HG03571 (cell line): ENCODE measurements at regions not wholly inside any gene's neighbourhood (a gene's known extent, or its start where the extent isn't known, plus 50 kb on each side); places are given as distances from the start of the nearest gene placed in this dataset.
A peak's percentile ranks its signal among the peaks of the same experiment; 100 is the strongest.

Source experiments
- ATAC-seq: cut with Tn5 transposase; IDR thresholded peaks from one replicate; pipeline ENCODE4 v1.9.1; 2021; ENCODE audit not compliant: unreplicated experiment

DNA sequence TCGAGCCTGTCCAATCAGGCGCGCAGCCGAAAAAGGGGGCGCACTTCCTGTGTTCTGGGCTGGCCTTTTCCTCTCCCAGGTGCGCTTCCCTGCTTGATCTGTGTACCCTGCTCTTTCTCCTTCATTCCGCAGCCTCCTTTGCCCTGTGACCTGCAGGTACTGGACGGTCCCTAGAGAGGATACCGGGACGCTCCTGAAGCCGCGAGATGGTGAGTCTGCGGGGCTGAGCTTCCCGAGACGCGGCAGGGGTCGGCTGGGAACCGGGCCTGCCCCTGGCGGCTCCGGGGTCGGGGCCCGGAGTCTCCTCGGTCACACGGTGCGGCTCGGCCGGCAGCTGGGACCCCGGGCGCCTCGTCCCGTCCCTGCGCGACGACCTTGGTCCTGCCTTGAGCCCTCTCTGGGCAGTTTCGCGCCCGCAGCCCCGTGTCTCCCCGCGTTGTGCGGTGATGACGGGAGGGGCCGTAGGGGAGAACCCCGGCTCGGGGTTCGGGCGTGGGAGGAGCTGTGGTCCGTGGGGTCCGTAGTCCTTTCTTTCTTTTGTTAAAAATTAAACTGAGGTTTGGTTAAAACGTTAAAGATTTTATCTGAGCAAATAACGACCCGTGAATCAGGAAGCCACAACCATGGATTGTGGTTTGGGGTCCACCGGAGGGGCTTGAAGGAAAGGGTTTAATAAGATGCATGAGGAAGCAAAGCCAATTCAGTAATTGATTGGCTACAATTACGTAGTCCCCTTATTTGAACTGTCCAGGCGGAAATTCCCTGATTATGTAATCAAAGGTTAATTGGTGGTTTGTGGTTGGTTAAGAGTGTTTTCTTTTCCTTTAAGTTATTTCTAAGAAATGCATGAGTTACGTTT lies 172.8 kb upstream of the ZNF267 start:
- ATAC-seq, result peak; percentile 73

DNA sequence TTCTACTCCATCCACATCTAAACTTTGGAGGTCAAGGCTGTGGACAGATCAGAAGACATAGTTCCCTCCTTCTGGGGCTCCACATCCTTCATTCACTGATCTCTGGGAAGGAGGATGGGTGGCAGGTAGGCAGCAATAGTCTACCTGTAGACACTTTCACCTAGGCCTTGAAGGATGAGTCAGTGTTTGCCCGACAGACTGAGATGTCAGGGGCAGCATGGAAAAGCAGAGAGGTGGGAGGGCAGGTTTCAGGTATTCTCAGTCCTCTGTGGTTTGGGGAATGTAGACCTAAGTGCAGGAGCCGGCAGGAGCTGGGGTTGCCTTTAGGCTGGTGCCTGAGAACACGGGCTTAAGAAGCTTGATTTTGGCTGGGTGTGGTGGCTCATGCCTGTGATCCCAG lies 171.9 kb upstream of the ZNF267 start:
- ATAC-seq, result no peak

DNA sequence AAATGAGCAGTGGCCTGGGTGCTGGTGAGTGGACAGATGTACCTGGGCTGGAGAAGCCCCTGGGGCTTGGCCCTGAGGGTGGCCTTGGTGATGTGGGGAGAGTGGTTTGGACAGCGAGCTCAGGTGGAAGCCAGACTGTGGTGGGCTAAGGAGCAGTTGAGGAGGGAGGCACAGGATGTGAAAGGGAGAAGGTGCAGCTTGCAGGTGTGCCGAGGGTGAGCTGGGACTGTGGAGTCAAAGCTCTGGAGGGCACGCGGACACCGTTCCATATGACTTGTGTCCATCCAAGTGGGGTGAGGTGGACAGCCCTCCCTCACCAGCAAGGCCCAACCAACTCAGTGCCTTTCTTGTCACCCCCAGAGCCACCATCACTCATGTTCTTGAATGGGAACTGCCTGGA lies 170.8 kb upstream of the ZNF267 start:
- no peak for ATAC-seq

DNA sequence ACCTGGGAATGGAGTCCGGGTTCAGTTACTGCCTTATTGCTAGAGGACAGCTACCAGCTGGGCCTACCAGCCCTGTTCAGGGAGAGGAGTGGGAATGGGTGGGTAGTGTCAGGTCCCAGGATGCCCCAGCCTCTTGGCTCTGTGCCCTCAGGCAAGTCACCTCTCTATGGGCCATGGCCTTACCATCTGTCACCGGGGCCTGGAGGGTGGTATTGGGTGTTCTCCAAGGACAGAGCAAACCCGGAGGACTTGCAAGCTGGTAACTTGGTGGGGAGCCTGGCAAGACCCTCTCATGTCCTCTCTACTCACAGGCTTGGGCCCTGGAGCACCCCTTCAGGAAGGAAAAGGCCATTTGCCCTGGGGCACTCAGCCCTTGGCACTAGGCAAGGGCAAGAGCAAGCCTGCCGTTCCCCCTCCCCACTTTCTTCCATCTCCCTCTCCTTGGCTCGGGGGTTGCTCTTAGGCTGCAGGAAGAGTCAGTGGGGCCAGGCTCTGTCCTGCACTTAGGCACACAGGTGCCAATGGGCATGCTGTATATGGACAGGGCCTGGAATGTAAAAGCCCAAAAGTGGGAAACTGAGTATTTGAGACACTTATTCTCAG lies 170.0 kb upstream of the ZNF267 start:
- ATAC-seq, result no peak

DNA sequence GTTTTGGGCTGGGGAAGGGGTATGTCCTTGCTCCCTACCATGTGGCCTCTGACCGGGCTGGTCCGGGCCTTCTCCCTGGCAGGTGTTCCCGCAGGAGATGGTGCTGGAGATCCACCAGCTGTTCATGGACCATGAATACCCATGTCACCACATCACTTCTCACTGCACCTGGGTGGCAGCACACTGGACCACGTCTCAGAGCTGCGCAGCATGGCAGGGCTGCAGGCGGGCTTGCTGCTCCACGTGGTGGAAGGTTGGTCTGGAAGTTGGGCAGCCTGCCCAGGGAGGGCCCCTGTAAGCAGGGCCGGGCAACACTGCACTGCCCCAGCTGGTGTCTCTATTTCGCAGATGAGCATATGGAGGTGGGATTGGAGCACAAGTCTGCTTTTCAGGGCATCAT lies 169.5 kb upstream of the ZNF267 start:
- ATAC-seq, result no peak

DNA sequence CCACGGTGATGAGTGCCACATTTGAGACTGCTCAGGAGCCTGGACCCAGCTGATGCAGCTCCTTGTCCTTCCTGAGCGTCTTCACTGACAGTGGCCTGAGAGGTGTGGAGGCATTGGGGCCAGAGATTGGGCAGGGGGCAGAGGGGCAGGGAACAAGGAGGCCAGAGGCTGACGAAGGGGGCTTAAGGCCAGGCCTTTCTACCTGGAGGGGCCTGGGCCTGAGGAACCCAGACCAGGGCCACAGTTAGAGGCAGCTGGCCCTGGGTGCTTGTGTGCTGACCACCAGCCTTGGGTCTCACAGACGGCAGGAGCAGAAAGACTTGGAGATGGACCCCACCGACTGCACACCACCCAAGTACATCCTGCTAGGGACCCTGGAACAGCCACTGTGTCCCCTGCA lies 168.2 kb upstream of the ZNF267 start:
- ATAC-seq, result no peak

DNA sequence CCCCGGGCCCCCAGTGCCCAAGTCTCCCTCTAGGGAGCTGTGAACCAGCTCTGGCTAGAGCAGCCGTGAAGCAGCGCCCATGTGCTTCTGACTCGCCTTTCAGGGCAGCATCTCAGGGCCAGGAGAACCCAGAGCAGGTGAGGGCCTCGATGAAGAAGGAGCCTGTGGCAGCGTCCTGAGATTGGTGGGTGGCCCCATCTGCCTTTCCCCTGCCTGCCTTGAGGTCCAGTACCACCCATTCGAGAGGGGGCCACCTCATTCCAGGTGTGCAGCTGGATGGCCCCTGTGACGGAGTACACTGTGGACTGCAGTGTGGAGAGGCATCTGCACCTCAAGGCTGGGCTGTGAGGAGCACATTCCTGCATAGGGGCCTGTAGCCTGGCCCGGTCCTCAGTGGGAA lies 167.3 kb upstream of the ZNF267 start:
- no peak for ATAC-seq

DNA sequence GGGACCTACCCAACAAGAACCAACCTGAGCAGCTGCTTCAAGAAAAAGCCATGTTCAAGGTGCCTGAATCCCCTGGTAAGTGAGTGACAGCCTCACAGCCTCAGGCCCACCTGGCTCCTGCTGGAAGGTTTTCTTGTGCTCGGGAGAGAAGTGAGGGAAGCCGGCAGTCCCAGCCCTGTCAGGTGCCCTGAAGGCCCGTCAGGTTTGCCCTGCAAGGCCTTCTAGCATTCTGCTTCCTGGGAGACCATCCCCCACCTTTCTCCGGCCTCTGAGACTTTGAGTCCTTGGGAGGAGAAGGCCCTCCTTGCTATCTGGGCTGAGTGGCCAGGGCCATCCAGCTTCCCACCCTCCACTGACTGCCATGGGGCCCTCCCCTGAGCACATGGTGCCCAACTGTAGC lies 166.7 kb upstream of the ZNF267 start:
- no peak for ATAC-seq

DNA sequence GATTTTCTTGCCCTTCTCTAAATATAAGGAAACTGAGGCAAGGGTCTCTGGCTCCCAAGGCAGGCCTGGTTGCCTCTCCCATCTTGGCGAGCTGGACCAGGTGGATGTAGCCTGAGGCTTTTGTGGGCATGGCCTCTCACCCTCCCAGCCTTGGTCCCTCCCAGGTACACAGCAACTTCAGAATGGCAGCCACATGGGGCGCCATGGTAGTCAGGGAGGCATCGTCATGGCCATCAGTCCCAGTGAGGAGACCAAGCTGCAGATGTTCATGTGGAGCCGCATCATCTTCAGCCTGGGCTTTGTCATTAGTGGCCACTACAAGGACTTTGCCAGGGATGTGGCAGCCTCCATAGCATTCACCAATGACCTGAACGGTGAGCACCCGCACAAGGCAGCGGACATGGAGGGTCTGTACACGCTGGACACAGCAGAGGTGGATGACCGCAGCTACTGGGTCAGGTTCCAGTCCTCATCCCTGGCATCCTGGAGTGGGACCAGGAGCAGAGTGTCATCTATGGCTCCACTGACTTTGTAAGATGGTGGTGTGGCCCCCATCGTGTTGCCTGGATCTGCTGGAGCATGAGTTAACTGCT lies 165.8 kb upstream of the ZNF267 start:
- ATAC-seq, result no peak

DNA sequence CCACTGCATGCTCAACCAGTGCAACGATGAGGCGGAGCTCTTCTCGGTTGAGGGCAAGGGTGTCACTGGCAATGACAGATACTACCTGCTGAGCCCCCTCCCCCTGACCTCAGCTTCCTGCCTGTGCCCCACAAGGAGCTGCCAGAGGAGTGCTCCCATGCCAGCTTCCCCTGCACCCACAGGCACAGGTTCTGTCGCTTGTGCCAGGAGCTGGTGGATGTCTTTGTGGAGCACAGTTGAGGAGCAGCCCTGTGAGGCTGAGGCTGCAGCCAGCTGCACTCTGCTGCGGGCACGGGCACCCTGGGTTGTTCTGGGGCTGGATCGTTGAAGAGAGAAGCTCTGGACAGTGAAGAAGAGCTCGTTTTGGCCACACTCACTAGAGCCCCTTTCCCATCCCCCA lies 165.3 kb upstream of the ZNF267 start:
- ATAC-seq, result no peak

DNA sequence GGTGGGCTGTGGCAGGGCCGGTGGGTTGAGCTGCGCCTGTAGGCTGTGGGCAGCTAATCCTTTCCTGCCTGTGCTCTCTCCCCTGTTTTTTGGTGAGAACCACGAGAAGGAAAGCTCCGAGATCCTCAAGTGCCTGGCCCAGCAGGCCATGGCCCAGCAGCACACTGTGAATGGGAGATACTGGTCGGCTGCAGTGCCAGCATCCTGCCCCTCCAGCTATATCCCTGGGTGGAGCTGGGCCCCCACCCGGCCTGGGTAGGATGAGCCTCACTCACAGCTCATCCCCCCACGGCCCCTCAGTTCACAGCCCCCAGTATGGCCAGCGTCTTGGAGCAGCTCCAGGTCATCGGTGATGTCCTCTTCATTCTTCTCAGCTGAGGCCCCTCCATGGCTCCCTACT lies 164.4 kb upstream of the ZNF267 start:
- no peak for ATAC-seq

DNA sequence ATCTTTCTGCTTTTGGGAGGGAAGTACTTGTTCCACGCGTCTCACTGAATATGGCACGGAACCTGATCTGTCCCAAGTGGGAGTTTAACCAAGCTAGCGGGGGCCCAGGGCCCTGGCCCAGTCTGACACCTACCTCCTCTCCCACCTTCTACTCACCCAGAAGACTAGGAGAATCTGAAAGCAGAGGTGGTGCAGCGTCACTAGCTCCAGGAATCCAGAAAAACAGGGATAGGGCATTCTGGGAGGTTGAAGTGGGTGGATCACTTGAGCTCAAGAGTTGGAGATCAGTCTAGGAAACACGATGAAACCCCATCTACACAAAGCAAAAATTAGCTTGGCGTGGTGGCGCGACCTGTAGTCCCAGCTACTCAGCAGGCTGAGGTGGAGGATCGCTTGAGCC lies 163.5 kb upstream of the ZNF267 start:
- ATAC-seq, result no peak

DNA sequence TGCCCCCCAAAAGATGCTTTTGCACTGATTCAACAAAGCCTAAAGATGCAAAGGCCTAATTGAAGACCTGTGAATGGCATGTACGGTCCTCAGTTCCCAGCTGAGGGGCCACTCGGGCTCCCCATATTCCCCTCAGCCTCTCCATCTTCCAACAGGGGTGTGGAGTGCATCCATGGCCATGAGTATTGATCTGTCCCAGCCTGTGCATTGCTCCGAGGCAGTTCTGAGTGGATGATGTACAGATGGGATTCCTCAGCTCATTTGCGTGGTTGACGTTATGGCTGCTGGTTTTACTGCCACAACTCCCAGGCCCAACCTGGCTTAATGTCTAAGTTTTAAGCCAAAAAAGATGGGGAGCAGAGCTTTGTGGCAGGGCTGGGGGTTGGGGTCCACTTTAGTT lies 162.7 kb upstream of the ZNF267 start:
- ATAC-seq, result no peak

DNA sequence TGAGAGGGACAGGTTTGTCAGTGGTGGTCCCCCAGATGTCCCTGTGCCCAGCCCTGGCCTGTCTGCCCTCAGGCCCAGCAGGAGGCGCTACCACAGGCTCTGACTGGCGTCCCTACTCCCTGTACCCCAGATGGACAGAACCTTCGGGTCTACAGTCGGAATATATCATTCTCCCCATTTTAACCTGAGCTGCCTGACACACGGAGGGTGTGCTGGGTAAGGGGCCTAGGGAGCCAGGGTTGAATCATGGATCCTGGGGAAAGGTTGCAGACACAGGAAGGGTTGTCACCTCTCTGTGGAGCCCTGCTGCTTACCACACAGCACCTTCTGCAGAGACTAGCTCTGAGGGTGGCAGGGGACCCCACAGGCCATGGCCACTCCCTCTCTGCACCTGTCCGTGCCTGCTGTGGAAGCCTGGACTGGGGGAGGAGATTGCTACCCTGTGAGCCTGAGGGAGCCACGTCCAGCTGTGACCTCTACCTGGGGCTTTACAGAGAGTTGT lies 162.2 kb upstream of the ZNF267 start:
- no peak for ATAC-seq

DNA sequence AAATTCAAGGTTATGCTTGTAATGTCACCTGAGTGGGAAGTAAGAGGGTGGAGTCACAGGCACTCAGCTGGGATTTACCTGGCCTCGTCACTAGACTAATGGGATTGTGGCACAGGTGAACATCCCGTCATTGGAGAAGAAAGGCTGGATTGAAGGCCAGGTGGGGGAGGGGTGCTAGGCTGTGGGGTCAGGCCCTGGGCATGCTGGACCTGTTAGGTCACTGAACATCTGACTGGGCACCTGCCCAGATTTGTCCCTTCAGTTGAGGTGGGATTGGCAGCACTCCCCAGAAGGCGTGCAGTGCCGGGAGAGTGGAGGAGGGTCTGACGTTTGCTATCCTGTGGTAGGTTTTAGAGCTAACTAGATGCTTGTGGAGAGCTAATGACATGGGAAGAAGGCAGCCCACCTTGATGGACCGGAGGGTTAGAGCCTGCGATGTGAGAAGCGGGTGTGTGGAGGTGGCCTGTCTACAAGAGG lies 161.5 kb upstream of the ZNF267 start:
- no peak for ATAC-seq

DNA sequence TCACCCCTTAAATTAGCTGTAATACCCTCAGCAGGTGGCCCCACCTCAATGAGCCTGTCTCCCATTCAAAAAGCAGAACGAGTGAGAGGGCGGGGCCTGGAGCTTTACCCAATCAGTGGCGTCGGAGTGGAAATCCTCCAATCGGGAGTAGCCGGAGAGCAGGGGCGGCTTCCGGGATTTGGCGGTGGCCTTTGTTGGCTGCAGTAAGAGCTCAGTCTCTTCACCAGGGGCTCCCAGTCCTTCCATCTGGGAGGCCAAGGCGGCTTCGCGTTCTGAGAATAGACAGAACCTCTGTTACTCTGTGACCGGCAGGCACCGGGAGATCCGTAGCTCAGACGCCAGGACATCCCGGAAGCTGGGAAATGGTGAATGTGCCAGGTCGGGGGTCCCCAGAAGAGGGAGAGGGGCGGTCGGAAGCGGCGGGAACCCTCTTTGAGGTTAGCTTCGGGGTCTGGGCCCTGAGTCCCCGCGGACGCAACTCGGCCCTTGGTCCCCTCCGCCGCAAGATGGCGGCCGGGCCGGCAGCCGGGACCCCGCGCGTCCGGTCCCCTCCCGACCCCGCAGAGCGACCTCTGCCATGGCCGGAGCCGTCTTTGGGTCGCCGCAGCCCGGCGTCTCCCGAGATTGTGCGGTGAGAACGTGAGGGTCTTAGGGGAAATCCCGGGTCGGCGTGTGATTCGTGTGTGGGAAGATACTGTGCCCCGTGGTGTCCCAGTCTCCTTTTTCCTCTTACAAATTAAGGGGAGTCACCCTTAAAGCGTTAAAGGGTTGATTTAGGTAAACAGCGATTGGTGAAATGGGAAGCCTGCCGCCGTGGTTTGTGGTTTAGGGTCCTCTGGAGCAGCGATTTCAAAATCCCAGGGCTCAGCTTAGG lies 160.3 kb upstream of the ZNF267 start:
- peak; percentile 92 for ATAC-seq

DNA sequence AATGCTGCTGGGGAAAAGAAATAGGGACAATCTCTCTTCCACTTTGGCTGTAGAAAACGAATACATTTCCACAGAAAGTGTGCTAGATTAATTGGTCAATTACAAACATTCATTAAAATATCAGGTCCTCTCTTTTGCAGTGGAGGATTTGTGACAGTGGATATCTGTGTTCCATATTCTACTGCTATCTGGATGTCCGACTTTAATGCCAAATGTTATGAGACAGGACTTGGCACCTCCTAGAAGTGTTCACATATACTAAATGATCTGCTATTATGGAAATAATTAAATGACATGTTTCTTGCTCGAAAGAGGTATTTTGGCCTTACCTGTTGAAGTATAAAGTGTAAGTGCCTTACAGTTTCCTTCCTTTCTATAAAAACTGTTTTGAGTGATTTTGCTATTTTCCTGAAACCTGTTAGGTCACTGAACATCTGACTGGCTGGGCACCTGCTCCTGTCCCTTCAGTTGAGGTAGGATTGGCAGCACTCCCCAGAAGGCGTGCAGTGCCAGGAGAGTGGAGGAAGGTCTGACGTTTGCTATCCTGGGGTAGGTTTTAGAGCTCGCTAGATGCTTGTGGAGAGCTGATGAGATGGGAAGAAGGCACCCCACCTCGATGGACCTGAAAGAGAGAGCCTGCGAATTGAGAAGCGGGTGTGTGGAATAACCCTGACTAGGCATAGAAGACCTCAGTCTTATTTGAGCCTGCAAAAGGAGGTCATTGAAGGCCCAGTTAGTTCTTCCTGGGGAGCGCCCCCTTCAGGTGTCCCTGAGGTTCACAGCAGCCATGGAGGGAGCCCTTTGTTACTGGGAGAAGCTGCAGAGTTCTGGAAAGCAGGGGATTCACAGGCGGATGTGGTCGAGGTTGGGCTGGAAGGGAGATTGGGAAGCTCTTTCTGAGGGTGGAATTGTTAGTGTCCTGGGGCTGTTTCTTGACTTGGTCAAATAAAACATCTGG lies 159.4 kb upstream of the ZNF267 start:
- no peak for ATAC-seq

DNA sequence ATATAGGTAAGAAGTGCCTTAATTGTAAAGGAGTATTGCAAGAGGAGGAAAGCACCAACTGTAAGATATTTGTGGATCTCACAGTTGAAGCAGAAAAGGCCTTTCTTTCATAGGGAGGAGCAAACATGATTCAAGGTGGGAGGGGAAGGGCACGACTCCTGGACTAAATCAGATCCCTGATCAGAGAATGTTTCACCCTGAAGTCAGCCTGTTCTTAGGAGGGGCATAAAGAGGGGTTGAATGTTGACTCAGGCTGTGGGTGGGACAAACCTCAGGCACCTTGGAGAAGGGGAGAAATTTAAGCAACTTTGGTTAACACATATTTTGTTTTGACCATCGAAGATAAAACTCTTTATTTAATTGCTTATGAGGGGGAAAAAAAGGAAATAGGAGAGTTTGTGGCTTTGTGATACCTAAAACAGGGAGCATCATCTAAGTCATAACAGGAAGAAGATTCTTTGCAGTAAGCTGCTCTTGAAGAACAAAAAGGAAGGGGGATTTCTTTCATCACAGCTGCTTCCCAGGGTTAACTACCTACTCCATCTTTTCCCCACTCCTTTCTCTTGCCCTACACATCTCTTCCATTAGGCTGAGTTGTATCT lies 158.6 kb upstream of the ZNF267 start:
- no peak for ATAC-seq

DNA sequence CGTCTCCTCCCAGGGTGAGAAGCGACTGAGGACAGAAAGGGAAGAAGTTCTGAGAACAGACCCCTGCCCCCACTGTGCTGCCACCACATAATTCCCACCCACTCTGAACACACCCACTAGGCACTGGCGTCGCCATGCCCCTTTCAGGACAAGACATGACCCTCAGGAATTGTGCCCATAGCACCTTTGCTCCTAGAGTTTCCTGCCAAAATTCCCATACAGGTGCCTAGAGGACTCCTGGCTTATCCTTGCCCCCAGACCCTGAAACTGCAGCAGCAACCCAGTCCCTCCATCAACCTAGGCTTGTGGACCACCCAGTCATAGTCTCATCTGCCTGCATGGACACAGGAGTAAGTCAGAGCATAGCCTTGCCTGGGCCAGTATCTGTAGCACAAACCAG lies 157.7 kb upstream of the ZNF267 start:
- no peak for ATAC-seq

DNA sequence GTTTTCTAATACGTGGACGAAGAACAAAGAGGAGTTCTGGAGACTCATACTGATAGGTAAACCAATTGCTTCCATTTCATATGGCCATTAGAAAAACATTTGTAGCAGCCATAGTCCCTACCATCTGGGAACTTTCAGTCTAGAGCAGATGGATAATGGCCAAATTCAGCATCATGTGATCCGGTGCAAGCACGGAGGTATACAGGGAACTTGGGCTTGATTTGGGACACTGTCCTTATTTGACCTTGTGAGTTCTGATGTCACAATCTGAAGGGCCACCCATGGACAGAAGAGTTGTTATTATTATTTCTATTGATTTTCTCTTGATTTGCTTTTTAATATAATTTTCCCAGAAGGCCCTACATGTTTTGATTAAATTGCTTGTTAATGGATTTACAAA lies 154.6 kb upstream of the ZNF267 start:
- ATAC-seq, result no peak
